Muscle layer of colon (tissue), 2 donors: ENCODE measurements at regions not wholly inside any gene's neighbourhood (a gene's known extent, or its start where the extent isn't known, plus 50 kb on each side); places are given as distances from the start of the nearest gene placed in this dataset.
"Not testable (repeated sequence)": the region's sequence is repeated elsewhere in the genome, so short reads cannot be mapped to it uniquely, and the experiment has no call there.

Experiments used
- H3K27ac ChIP-seq: one replicate; pipeline ENCODE4 v1.7.0; 2013; ENCODE audit warnings: low read depth, mild to moderate bottlenecking, low read length, moderate library complexity
- H3K27me3 ChIP-seq, 2 donors: one replicate each; pipeline ENCODE4 v1.7.0; 2013; ENCODE audit warnings: low read length in 2 of 2, mild to moderate bottlenecking in 2 of 2; ENCODE audit not compliant: insufficient read depth in 2 of 2, control insufficient read depth in 1 of 2
- H3K36me3 ChIP-seq: one replicate; pipeline ENCODE4 v1.7.0; 2013; ENCODE audit warnings: mild to moderate bottlenecking, low read length; ENCODE audit not compliant: insufficient read depth
- H3K4me1 ChIP-seq: one replicate; pipeline ENCODE4 v1.7.0; 2013; ENCODE audit warnings: mild to moderate bottlenecking, low read length; ENCODE audit not compliant: insufficient read depth
- H3K4me3 ChIP-seq, 2 donors: one replicate each; pipeline ENCODE4 v1.7.0; 2013; ENCODE audit warnings: low read length in 2 of 2, low read depth in 1 of 2, mild to moderate bottlenecking in 1 of 2, moderate library complexity in 1 of 2
- H3K9ac ChIP-seq: one replicate; pipeline ENCODE4 v1.7.0; 2013; ENCODE audit warnings: low read length
- H3K9me3 ChIP-seq: one replicate; pipeline ENCODE4 v1.7.0; 2013; ENCODE audit warnings: mild to moderate bottlenecking, low read length
- donor health status: abdominal sarcoma.
- donor health status: Adenocarcinoma of cecum.

DNA sequence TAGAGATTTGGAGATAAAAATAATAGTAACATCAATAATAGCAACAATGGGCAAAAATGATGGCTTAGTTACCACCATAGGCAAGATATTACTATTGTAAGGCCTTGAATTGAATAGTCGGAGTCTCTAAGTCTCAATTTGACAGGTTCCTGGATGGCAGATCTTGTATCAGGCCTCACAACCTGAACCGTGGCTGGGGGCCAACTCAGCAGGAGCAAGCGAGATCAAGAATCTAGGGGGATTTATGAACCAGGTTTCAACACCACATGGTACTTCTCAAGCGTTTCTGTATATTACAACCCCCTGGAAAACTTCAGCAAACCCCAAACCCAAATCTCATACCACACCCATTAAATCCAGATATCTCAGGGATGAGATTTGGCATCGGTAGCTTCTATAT is 573.8 kb downstream of the LIG4 start:
- Histone ChIP-seq H3K9me3 (no peaks in the 10 kb centered on the region), H3K27me3 (no peaks in the 10 kb centered on the region), H3K27ac (no peak overlapping the region), H3K4me3 (no peak overlapping the region), H3K36me3 (no peaks in the 10 kb centered on the region), H3K9ac (no peak overlapping the region), H3K4me1 (no peaks in the 10 kb centered on the region)

DNA sequence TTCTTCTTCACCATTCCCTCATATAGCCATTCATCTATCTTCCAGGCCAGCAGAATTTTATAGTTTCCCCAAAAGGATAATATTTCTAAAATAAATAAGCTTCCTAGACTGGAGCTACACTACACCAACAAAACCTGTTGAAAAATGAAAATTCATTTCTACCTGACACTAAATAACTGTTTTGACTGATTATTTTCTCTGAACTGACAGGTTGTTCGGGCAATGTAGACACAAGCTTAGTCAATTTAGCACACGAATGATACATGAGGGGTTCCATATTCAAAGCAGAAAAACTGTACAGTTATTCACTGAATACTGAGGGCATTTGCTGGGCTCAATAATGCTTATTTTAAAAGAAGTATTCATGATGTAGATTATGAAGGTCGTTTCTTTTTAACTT is 589.7 kb downstream of the LIG4 start:
- Histone ChIP-seq H3K4me1 (no peaks in the 10 kb centered on the region), H3K36me3 (no peaks in the 10 kb centered on the region), H3K9me3 (no peaks in the 10 kb centered on the region), H3K9ac (no peak overlapping the region), H3K4me3 (no peak overlapping the region), H3K27me3 (no peaks in the 10 kb centered on the region), H3K27ac (no peak overlapping the region)

DNA sequence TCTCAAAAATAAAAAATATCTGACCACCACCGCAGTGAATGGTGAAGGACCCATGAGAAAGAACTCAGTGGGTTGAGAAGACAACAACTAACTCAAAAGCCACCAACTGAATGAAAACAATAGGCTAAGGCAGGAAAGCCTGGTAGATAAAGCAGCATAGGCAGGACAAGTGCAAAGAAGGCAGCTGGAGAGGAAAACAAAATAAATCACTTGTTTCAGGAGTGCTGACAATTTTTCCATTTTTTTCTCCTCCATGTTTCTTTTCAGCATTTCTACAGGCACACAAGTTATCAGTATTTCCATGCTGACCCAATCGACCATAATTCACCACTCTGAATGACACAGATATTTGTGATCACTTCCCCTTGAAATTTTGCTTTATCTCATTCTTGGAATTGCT is 597.8 kb downstream of the LIG4 start:
- no peaks in the 10 kb centered on the region for H3K4me1 ChIP-seq
- H3K9me3 ChIP-seq: no peaks in the 10 kb centered on the region
- no peaks in the 10 kb centered on the region for H3K27me3 ChIP-seq
- no peak overlapping the region for H3K4me3 ChIP-seq
- no peak overlapping the region for H3K27ac ChIP-seq
- H3K36me3 ChIP-seq: no peaks in the 10 kb centered on the region
- no peak overlapping the region for H3K9ac ChIP-seq

DNA sequence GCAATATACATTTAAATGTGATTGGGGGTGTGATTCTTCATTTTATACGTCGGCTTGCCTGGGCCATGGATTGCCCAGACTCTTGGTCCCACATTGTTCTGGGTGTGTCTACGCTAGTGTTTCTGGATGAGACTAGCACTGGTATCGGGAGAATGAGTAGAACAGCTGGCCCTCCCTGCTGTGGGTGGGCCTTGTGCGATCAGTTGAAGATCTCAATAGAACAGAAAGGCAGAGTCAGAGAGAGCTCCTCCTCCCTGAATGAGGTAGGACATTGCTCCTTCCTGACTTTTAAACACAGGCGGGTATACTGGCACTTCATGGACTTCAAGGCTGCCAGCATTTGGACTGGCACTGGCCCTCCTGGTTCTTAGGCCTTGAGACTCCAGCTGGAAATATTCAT is 603.0 kb downstream of the LIG4 start:
- Histone ChIP-seq H3K9me3 (no peaks in the 10 kb centered on the region), H3K9ac (no peak overlapping the region), H3K4me3 (no peak overlapping the region), H3K36me3 (no peaks in the 10 kb centered on the region), H3K27ac (no peak overlapping the region), H3K4me1 (no peaks in the 10 kb centered on the region), H3K27me3 (no peaks in the 10 kb centered on the region)

DNA sequence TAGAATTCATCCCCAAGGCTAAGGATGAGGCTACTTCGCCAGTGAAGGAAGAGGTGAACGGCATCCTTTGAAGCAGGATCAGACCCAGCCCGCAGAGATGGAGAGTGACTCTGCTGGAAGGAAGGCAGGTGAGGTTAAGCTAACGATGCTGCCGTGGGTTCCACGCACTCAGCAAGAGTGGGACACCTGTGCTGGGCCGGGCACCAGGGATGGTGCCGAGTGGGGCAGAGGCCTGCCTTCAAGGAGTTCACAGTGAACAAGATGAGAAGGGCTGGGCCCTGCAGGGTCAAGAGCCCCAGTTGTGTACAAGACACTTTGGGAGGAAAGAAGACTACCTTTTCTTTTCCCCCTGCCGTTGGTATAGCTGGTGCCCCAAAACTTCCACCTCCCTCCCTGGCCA is 606.6 kb downstream of the LIG4 start:
- Histone ChIP-seq H3K9me3 (no peaks in the 10 kb centered on the region), H3K4me3 (no peak overlapping the region), H3K27ac (no peak overlapping the region), H3K27me3 (no peaks in the 10 kb centered on the region), H3K4me1 (no peaks in the 10 kb centered on the region), H3K9ac (no peak overlapping the region), H3K36me3 (no peaks in the 10 kb centered on the region)

DNA sequence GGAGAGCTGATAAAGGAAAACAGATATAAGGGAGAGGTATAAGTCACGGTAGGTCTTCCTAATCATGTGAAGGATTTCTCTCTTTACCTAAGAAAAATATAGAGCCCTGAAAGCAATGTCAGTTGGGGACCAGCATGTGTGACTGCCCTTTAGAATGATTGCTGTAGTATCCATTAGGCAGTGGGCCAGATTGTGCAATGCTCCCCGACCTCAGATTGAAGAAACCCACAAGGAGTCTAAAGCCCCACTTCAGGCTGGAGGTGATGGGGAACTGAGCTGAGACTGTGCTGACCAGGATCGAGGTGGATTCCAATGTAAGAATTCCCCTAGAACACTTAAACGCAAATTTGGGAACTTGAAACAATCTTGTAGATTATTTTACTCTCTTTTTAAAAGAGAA is 614.4 kb downstream of the LIG4 start:
- Histone ChIP-seq H3K27me3 (no peaks in the 10 kb centered on the region), H3K9ac (no peak overlapping the region), H3K4me3 (no peak overlapping the region), H3K9me3 (no peaks in the 10 kb centered on the region), H3K4me1 (no peaks in the 10 kb centered on the region), H3K36me3 (no peaks in the 10 kb centered on the region), H3K27ac (no peak overlapping the region)

DNA sequence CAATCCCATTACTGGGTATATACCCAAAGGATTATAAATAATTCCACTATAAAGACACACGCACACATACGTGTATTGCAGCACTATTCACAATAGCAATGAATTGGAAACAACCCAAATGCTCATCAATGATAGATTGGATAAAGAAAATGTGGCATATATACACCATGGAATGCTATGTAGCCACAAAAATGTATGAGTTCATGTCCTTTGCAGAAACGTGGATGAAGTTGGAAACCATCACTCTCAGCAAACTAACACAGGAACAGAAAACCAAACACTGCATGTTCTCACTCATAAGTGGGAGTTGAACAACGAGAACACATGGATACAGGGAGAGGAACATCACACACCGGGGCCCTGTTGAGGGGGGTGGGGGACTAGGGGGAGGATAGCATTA is 619.0 kb downstream of the LIG4 start:
- not testable (repeated sequence) for H3K27me3 ChIP-seq

DNA sequence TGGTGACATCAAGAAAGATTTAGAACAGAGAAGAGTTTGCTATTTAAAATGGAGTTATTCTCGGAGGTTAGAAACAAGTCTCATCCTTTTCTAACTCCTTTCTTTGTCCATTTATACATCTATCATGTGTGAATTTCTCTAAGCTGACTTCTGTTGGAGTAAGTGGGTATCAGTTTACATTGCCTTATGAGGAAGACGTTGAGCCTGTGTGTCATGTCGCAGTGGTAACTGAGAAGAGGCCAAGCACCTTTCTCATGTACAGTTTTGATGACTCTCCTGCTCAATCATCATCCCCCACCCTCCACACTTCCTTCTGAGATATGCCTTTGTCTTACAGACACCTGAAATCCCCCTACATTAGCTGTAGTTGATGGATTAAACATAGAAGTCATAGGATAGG is 624.8 kb downstream of the LIG4 start:
- no peaks in the 10 kb centered on the region for H3K9me3 ChIP-seq
- no peak overlapping the region for H3K27ac ChIP-seq
- H3K27me3 ChIP-seq: no peaks in the 10 kb centered on the region
- no peak overlapping the region for H3K4me3 ChIP-seq
- H3K9ac ChIP-seq: no peak overlapping the region
- no peaks in the 10 kb centered on the region for H3K36me3 ChIP-seq
- no peaks in the 10 kb centered on the region for H3K4me1 ChIP-seq

More for the DNA sequence above, 619.0 kb downstream of the LIG4 start:
- H3K27ac ChIP-seq, H3K4me1 ChIP-seq, H3K36me3 ChIP-seq, H3K9ac ChIP-seq, H3K9me3 ChIP-seq, H3K4me3 ChIP-seq: not testable (repeated sequence)

DNA sequence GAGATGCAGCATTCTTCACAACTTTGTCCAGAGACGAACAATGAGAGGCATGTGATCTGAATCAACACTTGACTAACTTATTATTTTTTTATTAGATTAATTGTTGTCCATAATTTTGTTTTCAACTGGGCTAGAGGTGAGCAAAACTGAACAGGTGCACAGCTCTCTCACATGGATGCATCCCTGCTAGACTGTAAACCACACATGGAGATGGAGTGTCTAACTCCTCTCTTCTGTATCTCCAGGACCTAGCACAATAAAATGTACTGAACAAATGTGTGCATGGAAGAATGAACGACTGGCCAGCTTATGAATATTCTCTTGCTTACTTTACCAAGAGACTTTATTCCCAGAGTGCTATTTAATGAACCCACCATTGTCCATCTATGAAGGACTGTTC is 627.7 kb downstream of the LIG4 start:
- Histone ChIP-seq H3K27me3 (no peaks in the 10 kb centered on the region), H3K36me3 (no peaks in the 10 kb centered on the region), H3K9me3 (no peaks in the 10 kb centered on the region)

DNA sequence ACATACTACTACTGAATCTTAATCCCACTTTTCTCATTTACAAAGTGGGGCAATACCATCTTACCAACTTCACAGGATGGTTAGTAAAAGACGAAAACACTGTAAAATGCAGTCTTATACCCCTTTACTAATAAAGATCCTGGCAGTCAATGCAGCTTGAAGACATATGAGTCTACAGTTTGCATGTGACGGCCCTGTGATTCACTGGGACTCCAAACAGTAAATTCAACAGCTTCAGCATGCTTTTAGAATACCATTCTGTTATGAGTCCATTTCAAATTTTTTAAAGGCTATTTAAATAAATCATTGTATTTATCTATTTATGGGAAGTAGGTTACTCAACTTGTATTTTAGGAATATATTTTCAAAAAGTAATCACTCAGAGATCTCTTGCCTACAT is 629.1 kb downstream of the LIG4 start:
- no peaks in the 10 kb centered on the region for H3K36me3 ChIP-seq
- H3K27ac ChIP-seq: no peak overlapping the region
- no peak overlapping the region for H3K4me3 ChIP-seq
- no peaks in the 10 kb centered on the region for H3K9me3 ChIP-seq
- H3K4me1 ChIP-seq: no peaks in the 10 kb centered on the region
- H3K9ac ChIP-seq: no peak overlapping the region
- H3K27me3 ChIP-seq: no peaks in the 10 kb centered on the region

More for the DNA sequence above, 627.7 kb downstream of the LIG4 start:
- H3K27ac ChIP-seq: no peak overlapping the region
- no peaks in the 10 kb centered on the region for H3K4me1 ChIP-seq
- H3K4me3 ChIP-seq: no peak overlapping the region
- H3K9ac ChIP-seq: no peak overlapping the region

DNA sequence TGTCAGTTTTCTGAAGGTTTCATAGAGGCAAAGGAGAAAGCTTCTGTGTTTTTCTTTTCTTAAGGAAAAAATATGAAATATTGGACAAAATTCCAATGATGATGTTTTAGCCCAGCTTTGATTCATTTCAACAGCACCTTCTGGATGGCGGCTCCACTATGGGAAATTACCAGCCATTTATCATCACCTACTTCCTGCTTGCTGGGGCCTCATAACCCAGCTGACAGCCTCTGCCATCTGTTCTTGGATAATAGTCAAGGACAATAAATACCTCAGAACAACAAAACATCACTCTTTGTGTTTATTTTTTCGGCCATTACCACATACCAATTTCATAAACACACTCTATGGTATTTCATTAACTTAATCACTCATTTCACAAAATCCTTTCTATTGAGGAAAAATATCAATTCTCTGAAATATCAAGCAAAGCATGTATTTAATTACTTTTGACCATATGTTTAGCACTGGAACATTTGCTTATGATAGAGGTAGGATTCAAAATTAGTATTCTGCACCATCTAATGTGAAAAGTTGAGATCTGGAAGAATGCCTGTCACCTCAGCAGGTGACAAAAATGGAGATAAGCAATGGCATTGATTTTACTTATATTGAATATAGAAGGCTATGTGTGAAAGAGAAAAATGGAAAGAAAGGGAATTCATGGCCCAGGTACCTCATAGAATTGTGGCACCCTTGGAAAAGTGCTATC is 629.7 kb downstream of the LIG4 start:
- Histone ChIP-seq H3K27ac (no peak overlapping the region), H3K4me1 (no peaks in the 10 kb centered on the region), H3K27me3 (no peaks in the 10 kb centered on the region), H3K9me3 (no peaks in the 10 kb centered on the region), H3K36me3 (no peaks in the 10 kb centered on the region), H3K4me3 (no peak overlapping the region), H3K9ac (no peak overlapping the region)

DNA sequence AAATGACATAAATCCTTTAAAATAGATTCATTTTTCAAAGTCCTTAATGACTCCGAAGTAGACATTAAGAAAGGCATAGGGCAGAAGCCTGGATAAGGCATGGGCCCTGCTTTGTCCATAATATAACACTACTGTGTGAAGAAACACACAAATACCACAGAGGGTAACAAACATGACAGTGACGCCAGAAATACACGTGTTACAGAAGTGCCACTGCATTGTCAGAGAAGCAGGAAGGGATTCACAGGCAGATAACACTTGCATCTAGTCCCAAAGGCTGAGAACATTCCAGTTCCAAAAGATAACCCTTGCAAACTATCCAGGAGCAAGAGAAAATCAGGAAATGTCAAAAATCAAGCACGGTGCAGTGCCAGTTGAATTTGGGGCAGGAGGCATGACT is 633.2 kb downstream of the LIG4 start:
- no peak overlapping the region for H3K9ac ChIP-seq
- no peak overlapping the region for H3K4me3 ChIP-seq
- H3K27ac ChIP-seq: no peak overlapping the region
- no peaks in the 10 kb centered on the region for H3K9me3 ChIP-seq
- H3K36me3 ChIP-seq: no peaks in the 10 kb centered on the region
- no peaks in the 10 kb centered on the region for H3K4me1 ChIP-seq
- no peaks in the 10 kb centered on the region for H3K27me3 ChIP-seq
